CD4-positive, alpha-beta T cell (primary cell): ENCODE measurements at regions not wholly inside any gene's neighbourhood (a gene's known extent, or its start where the extent isn't known, plus 50 kb on each side); places are given as distances from the start of the nearest gene placed in this dataset.

Experiments used
- ATAC-seq: fragments of 200-7000 bp; cut with Tn5 transposase; one replicate; pipeline ENCODE4 v1.10.0; 2022; ENCODE audit warnings: mild to moderate bottlenecking; ENCODE audit not compliant: poor library complexity
- CTCF ChIA-PET: fragments of 350-600 bp; sonication (Branson Sonifier 250); formaldehyde crosslinking; loops from one replicate; lab custom pipeline; 2021; ENCODE audit warnings: antibody characterized with exemption, inconsistent platforms; lab: Charles Lee
- POLR2A ChIA-PET: fragments of 350-600 bp; sonication (Branson Sonifier 250); formaldehyde crosslinking; loops from one replicate; lab custom pipeline; 2021; ENCODE audit warnings: antibody characterized with exemption, inconsistent platforms; lab: Charles Lee
- DNase-seq, 14 experiments: peaks; one replicate each; pipeline ENCODE4 v3.0.0-alpha.2; 2013 to 2020; ENCODE audit warnings: mixed read lengths in 2 of 14
- H3K27ac ChIP-seq, 2 donors: one replicate each; pipeline versions ENCODE4 v1.5.1 to v1.7.0; 2013; ENCODE audit warnings: low read length in 2 of 2, low read depth in 1 of 2, mild to moderate bottlenecking in 1 of 2
- H3K27me3 ChIP-seq, 2 experiments: 1 replicate in 1 of 2; 2 replicates in 1 of 2; pipeline versions ENCODE4 v1.6.1 to v1.7.0; 2013; ENCODE audit warnings: low read length in 2 of 2, control low read depth in 1 of 2, mild to moderate bottlenecking in 1 of 2, moderate library complexity in 1 of 2; ENCODE audit not compliant: insufficient read depth in 2 of 2, control insufficient read depth in 1 of 2
- H3K36me3 ChIP-seq: one replicate; pipeline ENCODE4 v1.6.1; 2013; ENCODE audit warnings: low read length, control low read depth; ENCODE audit not compliant: insufficient read depth
- H3K4me1 ChIP-seq: one replicate; pipeline ENCODE4 v1.6.1; 2013; ENCODE audit warnings: low read length, control low read depth; ENCODE audit not compliant: insufficient read depth
- H3K4me3 ChIP-seq: one replicate; pipeline ENCODE4 v1.5.1; 2013; ENCODE audit warnings: mild to moderate bottlenecking, low read length, moderate library complexity
- H3K9me3 ChIP-seq, 2 experiments: 1 replicate in 1 of 2; 2 replicates in 1 of 2; pipeline versions ENCODE4 v1.6.1 to v1.7.0; 2013; ENCODE audit warnings: low read length in 2 of 2, mild to moderate bottlenecking in 2 of 2, control low read depth in 1 of 2, moderate library complexity in 1 of 2; ENCODE audit not compliant: control insufficient read depth in 1 of 2, insufficient read depth in 1 of 2
- H3K27ac Mint-ChIP-seq: one replicate; pipeline ENCODE4 v1.8.0; 2020; ENCODE audit warnings: mixed read lengths
- H3K27me3 Mint-ChIP-seq: one replicate; pipeline ENCODE4 v1.8.0; 2021; ENCODE audit warnings: mixed read lengths
- H3K36me3 Mint-ChIP-seq: one replicate; pipeline ENCODE4 v1.8.0; 2021; ENCODE audit warnings: low read depth, mixed read lengths
- H3K4me1 Mint-ChIP-seq: one replicate; pipeline ENCODE4 v1.8.0; 2021; ENCODE audit warnings: low read depth, mixed read lengths
- H3K4me3 Mint-ChIP-seq: one replicate; pipeline ENCODE4 v1.8.0; 2020; ENCODE audit warnings: mild to moderate bottlenecking, mixed read lengths
- H3K9me3 Mint-ChIP-seq: one replicate; pipeline ENCODE4 v1.8.0; 2020; ENCODE audit warnings: mixed read lengths
- CTCF ChIP-seq: fragments of 200-600 bp; IDR thresholded peaks from one replicate; pipeline ENCODE4 v1.8.0; 2022; ENCODE audit warnings: antibody characterized with exemption, mild to moderate bottlenecking
- intact Hi-C, 2 experiments: fragments of 100-400 bp; cut with DNase I in 1 of 2; cut with micrococcal nuclease in 1 of 2; formaldehyde crosslinking; loops; one replicate each; pipeline versions ENCODE4 v1.15.1 to v1.9.0; 2023 to 2025; cut with DNase I, micrococcal nuclease

- Histone ChIP-seq H3K9me3 (no peaks in the 10 kb centered on the region), H3K27me3 (no peaks in the 10 kb centered on the region), H3K4me3 (no peak overlapping the region), H3K36me3 (no peaks in the 10 kb centered on the region), H3K4me1 (no peaks in the 10 kb centered on the region), H3K27ac (no peak overlapping the region)
- TF ChIP-seq CTCF = no peak
- no peak for DNase-seq
- POLR2A ChIA-PET = no interaction called here
- Mint-ChIP-seq H3K27ac (no peak overlapping the region), H3K4me3 (no peak overlapping the region), H3K36me3 (no peaks in the 10 kb centered on the region), H3K9me3 (no peaks in the 10 kb centered on the region), H3K4me1 (no peaks in the 10 kb centered on the region), H3K27me3 (peaks cover 22% of the 10 kb centered on the region)
- CTCF ChIA-PET = no interaction called here
- intact Hi-C loops = no loop called here
- no peak for ATAC-seq
Observed at GRCh38 chr3:182596676-182597410, 196.5 kb upstream of the ATP11B start.

GRCh38 chr3:182597621-182598041, 195.7 kb upstream of the ATP11B start:
- no peaks in the 10 kb centered on the region for H3K9me3 ChIP-seq
- H3K36me3 ChIP-seq = no peaks in the 10 kb centered on the region
- ChIA-PET POLR2A (no interaction called here), CTCF (no interaction called here)
- TF ChIP-seq CTCF = no peak
- no peak overlapping the region for H3K4me3 Mint-ChIP-seq
- H3K9me3 Mint-ChIP-seq = no peaks in the 10 kb centered on the region
- ATAC-seq = no peak
- no peaks in the 10 kb centered on the region for H3K27me3 ChIP-seq
- no peak overlapping the region for H3K27ac Mint-ChIP-seq
- no peak for DNase-seq
- intact Hi-C loops = no loop called here
- peaks cover 22% of the 10 kb centered on the region for H3K27me3 Mint-ChIP-seq
- no peaks in the 10 kb centered on the region for H3K4me1 Mint-ChIP-seq
- H3K27ac ChIP-seq = no peak overlapping the region
- H3K36me3 Mint-ChIP-seq = no peaks in the 10 kb centered on the region
- no peaks in the 10 kb centered on the region for H3K4me1 ChIP-seq
- no peak overlapping the region for H3K4me3 ChIP-seq

GRCh38 chr3:182601597-182601996, 191.7 kb upstream of the ATP11B start:
- Mint-ChIP-seq H3K27ac (no peak overlapping the region), H3K4me1 (no peaks in the 10 kb centered on the region), H3K9me3 (no peaks in the 10 kb centered on the region), H3K36me3 (no peaks in the 10 kb centered on the region), H3K27me3 (peaks cover 17% of the 10 kb centered on the region), H3K4me3 (no peak overlapping the region)
- POLR2A ChIA-PET = no interaction called here
- DNase-seq = no peak
- no peak for ATAC-seq
- Histone ChIP-seq H3K36me3 (no peaks in the 10 kb centered on the region), H3K4me1 (no peaks in the 10 kb centered on the region), H3K4me3 (no peak overlapping the region), H3K27me3 (no peaks in the 10 kb centered on the region), H3K27ac (no peak overlapping the region), H3K9me3 (no peaks in the 10 kb centered on the region)
- intact Hi-C loops = no loop called here
- TF ChIP-seq CTCF = no peak
- CTCF ChIA-PET = no interaction called here
